ENCODE measurements at regions not wholly inside any gene's neighbourhood (a gene's known extent, or its start where the extent isn't known, plus 50 kb on each side); places are given as distances from the start of the nearest gene placed in this dataset.

DNA sequence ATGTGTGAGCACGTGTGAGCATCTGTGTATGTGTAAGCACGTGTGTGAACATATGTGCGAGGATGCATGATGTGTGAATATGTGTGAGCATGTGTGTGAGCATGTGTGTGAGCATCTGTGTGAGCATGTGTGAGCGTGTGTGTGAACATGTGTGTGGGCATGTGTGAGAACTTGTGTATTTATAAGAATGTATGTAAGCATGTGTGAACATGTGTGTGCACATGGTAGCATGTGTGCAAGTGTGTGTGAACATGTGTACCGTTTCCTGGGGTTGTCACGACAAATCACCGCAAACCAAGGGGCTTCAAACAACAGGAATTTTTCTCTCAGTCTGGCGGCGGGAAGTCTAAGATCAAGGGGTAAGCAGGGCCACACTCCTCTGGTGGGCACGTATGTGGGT lies 238.3 kb downstream of the CTTN start:
- TF ChIP-seq, protein P1, sequence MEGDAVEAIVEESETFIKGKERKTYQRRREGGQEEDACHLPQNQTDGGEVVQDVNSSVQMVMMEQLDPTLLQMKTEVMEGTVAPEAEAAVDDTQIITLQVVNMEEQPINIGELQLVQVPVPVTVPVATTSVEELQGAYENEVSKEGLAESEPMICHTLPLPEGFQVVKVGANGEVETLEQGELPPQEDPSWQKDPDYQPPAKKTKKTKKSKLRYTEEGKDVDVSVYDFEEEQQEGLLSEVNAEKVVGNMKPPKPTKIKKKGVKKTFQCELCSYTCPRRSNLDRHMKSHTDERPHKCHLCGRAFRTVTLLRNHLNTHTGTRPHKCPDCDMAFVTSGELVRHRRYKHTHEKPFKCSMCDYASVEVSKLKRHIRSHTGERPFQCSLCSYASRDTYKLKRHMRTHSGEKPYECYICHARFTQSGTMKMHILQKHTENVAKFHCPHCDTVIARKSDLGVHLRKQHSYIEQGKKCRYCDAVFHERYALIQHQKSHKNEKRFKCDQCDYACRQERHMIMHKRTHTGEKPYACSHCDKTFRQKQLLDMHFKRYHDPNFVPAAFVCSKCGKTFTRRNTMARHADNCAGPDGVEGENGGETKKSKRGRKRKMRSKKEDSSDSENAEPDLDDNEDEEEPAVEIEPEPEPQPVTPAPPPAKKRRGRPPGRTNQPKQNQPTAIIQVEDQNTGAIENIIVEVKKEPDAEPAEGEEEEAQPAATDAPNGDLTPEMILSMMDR (IDR thresholded peaks at IDR 0.05) = no peak

DNA sequence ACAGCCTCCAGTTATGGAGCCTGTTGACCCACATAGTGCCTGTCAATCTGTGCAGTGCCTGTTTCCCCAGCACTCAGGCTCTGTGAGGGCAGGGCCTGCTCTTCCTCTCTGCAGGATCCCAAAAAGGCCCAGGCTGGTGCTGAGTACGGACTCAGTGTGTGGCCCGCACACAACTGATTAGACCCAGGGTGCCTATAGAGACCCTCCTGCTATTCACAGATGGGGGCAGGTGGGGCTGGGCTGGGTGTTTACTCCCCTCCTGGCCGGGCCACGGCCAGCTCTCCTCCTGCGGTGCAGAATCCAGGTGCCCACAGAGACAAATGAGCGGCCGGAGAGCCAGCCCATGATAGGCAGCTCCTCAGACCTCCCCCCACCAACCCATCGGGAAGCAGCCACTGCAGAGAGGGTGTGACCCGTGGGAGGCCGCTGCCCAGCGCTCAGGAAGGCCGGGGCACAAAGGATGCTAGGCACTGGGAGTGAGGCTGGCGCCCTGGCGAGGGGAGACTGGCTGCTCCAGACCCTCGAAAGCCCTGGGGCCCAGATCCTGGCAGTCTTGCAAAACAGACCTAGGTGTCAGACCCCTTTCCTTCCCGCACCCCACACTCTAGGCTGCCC lies 239.0 kb downstream of the CTTN start:
- TF ChIP-seq, protein P1 (IDR thresholded peaks at IDR 0.05) = no peak

DNA sequence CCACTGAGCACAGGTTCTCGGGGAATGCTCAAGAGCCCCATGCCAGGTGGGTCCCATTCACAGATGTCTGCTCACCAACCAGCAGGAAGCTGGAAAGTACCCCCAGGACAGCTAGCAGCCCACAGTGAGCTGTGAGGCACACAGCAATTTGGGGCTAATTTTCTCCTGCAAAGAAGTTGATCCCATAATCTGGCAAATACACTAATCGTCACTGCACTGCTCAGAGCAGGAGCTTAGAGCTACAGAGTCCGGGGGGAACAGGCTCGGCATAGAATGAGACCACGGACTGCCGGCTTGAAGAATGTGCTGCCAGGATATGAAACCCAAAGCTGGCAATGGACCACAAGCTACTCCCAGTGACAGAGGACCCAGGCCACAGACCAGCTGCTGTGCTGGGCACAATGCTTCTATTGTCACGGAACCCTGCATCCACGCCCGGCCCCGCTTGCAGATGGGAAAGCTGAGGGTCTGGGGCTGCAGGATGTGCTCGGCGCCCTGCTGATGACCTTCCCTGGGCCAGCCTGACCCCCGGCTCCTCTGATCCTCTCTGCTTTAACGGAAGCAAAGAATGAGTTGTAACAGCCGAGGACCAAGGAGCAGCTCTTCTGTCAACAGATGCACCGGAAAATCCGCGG lies 239.7 kb downstream of the CTTN start:
- TF ChIP-seq, protein P1 (IDR thresholded peaks at IDR 0.05) = no peak

DNA sequence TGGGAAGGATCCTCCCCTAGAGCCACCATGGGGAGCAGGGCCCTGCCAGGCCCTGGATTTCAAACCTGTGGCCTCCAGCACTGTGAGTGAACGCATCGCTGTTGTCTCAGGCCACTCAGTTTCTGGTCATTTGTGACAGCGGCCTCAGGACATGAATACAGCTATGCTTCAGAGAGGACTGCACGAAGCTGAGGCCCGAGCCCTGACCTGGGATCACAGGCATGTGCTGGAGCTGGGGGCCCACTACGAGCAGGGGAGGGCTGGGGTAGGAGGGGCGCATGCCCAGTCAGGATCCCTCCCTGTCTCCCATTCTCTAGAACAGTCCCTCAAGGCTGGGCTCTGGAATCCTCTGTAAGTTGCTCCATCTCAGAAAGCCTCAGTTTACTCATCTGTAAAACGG lies 242.1 kb downstream of the CTTN start:
- TF ChIP-seq, protein P1 (IDR thresholded peaks at IDR 0.05) = no peak

DNA sequence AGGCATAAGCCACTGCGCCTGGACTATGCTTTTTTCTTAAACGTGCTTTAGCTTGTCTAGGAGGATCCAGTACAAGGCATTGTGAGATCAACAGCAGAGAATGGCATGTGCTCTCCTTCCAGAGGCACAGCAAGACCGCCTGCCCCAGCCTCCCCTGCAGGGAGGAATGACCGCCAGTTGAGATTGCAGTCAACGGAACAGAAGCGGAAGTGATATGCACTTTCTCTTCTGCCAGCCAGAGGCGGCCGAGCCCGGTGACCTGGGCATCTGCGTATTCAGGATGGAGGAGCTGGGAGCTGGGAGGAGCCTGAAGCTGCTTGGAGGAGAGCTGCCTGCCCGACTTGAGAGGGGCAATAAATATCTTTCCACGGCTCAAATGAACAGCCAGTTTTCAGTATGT lies 243.0 kb downstream of the CTTN start:
- TF ChIP-seq, protein P1 (IDR thresholded peaks at IDR 0.05) = no peak

DNA sequence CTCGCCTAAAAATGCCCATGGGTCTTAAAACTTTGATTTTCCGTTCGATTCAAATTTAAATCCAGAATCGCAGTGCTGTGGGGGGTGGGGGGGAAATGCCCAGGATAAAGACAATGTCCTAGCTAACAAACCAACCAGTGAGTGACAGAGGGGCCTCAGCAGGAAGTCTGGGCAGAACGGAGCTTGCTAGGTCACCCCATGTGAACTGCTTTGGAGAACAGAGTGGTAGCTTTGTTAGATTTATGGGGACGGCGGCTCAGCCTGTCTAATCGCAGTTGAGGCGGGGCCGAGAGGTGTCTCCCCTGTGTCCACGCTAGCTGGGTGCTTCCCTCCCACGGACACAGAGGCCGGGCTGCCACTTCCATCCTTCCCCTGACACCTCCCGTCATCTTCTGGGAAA lies 243.9 kb downstream of the CTTN start:
- TF ChIP-seq, protein P1 (IDR thresholded peaks at IDR 0.05) = no peak

DNA sequence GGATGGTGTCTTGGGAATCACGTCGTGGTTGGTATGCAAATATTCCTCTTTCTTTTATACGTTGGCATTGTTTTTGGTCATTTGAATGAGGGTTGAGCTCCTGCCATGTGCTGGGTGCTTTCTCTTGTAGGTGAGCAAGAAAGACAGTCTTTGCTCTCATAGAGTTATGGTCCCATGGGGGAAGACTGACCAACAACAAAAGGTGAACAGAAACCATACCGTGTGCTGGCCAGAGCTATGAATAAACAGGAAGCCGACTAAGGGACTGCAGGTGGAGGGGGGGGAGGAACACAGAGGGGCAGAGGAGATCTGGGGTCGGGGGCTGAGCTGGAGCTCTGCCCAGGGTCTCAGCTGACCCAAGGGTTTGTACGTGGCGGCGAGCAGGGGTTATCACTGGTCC lies 245.3 kb downstream of the CTTN start:
- TF ChIP-seq, protein P1 (IDR thresholded peaks at IDR 0.05) = no peak

All from LNCAP (cell line).